22Rv1 (cell line): ENCODE measurements at regions not wholly inside any gene's neighbourhood (a gene's known extent, or its start where the extent isn't known, plus 50 kb on each side); places are given as distances from the start of the nearest gene placed in this dataset.

Experiments
- ZFX ChIP-seq: fragments of 450-650 bp; IDR thresholded peaks from 2 replicates; pipeline ENCODE4 v1.6.1; 2017; ENCODE audit warnings: antibody characterized with exemption, borderline replicate concordance
- TF ChIP-seq, protein P1 (sequence below): fragments of 450-650 bp; IDR thresholded peaks from 2 replicates; pipeline ENCODE4 v1.5.1; 2017; ENCODE audit warnings: mild to moderate bottlenecking

DNA sequence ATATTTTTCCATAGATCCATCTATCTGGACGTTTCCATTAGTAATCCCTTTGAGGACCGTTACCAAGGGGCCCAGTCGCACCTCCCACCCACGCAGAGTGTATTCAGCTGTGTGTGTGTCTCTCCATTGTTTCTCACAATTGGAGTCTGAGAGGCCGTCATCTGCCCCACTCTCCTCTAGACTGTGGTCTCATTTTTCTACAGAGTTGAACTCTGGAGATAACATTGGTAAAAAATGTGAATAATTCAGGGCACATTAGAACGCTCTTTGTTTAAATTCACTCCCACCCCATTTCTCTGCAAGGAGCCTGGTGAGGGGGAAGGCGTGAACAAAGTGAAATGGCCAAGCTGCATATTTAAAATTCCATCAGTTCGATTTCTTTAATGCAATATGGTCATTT is 333.1 kb upstream of the MAF start:
- TF ChIP-seq, protein P1, sequence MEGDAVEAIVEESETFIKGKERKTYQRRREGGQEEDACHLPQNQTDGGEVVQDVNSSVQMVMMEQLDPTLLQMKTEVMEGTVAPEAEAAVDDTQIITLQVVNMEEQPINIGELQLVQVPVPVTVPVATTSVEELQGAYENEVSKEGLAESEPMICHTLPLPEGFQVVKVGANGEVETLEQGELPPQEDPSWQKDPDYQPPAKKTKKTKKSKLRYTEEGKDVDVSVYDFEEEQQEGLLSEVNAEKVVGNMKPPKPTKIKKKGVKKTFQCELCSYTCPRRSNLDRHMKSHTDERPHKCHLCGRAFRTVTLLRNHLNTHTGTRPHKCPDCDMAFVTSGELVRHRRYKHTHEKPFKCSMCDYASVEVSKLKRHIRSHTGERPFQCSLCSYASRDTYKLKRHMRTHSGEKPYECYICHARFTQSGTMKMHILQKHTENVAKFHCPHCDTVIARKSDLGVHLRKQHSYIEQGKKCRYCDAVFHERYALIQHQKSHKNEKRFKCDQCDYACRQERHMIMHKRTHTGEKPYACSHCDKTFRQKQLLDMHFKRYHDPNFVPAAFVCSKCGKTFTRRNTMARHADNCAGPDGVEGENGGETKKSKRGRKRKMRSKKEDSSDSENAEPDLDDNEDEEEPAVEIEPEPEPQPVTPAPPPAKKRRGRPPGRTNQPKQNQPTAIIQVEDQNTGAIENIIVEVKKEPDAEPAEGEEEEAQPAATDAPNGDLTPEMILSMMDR = no peak
- no peak for TF ChIP-seq ZFX
